Cardiac muscle cell (in vitro differentiated cells and primary cell): ENCODE measurements at regions not wholly inside any gene's neighbourhood (a gene's known extent, or its start where the extent isn't known, plus 50 kb on each side); places are given as distances from the start of the nearest gene placed in this dataset.

Experiments
- DNase-seq, 2 donors: peaks; one replicate each; pipeline versions ENCODE4 v3.0.0 to v3.0.0-alpha.2; 2010 to 2017; ENCODE audit warnings: low read depth in 1 of 2, low spot score in 1 of 2
- H3K27ac ChIP-seq: fragments of 200-600 bp; sonication (generic); 2 replicates; pipeline ENCODE4 v1.5.1; 2016
- H3K27me3 ChIP-seq: fragments of 200-600 bp; sonication (generic); 2 replicates; pipeline ENCODE4 v1.6.0; 2016; ENCODE audit warnings: control low read depth
- H3K36me3 ChIP-seq: fragments of 200-600 bp; sonication (generic); 2 replicates; pipeline ENCODE4 v1.5.1; 2016; ENCODE audit warnings: control low read depth
- H3K4me1 ChIP-seq: fragments of 200-600 bp; sonication (generic); 2 replicates; pipeline ENCODE4 v1.8.1; 2017; ENCODE audit warnings: low read depth, mild to moderate bottlenecking, mixed run types
- H3K4me3 ChIP-seq: fragments of 200-600 bp; sonication (generic); 2 replicates; pipeline ENCODE4 v1.5.1; 2016; ENCODE audit warnings: mild to moderate bottlenecking
- H3K9me3 ChIP-seq: fragments of 200-600 bp; sonication (generic); 2 replicates; pipeline ENCODE4 v1.5.1; 2017; ENCODE audit warnings: low read depth, mild to moderate bottlenecking, control low read depth
- TF ChIP-seq, protein P1 (sequence below): IDR thresholded peaks from 2 replicates; pipeline ENCODE4 v1.5.1; 2012; ENCODE audit warnings: low read depth, mild to moderate bottlenecking, low read length

GRCh38 chr3:5732081-5732480, 544.6 kb downstream of the EDEM1 start:
- no peaks in the 10 kb centered on the region for H3K9me3 ChIP-seq
- no peak overlapping the region for H3K4me3 ChIP-seq
- TF ChIP-seq, protein P1, sequence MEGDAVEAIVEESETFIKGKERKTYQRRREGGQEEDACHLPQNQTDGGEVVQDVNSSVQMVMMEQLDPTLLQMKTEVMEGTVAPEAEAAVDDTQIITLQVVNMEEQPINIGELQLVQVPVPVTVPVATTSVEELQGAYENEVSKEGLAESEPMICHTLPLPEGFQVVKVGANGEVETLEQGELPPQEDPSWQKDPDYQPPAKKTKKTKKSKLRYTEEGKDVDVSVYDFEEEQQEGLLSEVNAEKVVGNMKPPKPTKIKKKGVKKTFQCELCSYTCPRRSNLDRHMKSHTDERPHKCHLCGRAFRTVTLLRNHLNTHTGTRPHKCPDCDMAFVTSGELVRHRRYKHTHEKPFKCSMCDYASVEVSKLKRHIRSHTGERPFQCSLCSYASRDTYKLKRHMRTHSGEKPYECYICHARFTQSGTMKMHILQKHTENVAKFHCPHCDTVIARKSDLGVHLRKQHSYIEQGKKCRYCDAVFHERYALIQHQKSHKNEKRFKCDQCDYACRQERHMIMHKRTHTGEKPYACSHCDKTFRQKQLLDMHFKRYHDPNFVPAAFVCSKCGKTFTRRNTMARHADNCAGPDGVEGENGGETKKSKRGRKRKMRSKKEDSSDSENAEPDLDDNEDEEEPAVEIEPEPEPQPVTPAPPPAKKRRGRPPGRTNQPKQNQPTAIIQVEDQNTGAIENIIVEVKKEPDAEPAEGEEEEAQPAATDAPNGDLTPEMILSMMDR, result no peak
- H3K36me3 ChIP-seq, result no peaks in the 10 kb centered on the region
- no peak overlapping the region for H3K27ac ChIP-seq
- H3K27me3 ChIP-seq, result no peaks in the 10 kb centered on the region
- H3K4me1 ChIP-seq, result no peaks in the 10 kb centered on the region
- DNase-seq, result no peak

DNA sequence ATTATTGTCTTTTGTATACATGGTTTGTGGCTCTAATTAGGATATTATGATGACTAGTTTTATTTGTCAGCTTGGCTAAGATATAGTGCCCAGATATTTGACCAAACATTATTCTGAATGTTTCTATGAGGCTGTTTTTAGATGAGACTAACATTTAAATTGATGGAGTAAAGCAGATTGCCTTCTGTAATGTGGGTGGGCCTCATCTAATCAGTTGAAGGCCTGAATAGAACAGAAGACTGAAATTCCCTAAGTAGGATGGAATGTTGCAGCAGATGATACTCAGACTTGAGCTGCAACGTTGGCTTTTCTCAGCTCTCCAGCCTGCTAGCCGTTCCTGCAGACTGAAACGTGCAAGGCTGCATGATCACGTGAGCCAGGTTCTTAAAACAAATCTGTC, 546.5 kb downstream of the EDEM1 start:
- H3K36me3 ChIP-seq, result no peaks in the 10 kb centered on the region
- TF ChIP-seq, protein P1, result no peak
- no peaks in the 10 kb centered on the region for H3K27me3 ChIP-seq
- H3K4me1 ChIP-seq, result no peaks in the 10 kb centered on the region
- no peak overlapping the region for H3K27ac ChIP-seq
- no peaks in the 10 kb centered on the region for H3K9me3 ChIP-seq
- no peak overlapping the region for H3K4me3 ChIP-seq
- no peak for DNase-seq

DNA sequence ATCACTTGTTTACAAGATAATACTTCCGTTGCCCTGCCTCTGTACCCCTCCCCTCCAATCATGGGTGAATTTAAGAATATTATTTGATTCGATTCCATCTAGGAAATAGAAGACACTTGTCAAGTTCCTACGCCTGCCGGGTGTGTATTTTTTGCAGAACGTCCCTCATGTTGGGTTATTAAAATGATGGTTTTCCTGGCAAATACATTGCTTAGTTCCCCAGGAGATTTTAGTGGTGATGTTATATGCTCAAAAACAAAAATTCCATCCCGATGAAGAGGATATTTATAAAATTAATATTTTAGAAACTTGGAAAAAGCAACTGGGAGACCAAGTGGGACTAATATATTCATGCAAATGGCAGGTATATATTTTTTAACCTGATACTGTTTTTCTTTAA, 548.4 kb downstream of the EDEM1 start:
- no peak for DNase-seq
- Histone ChIP-seq H3K36me3 (no peaks in the 10 kb centered on the region), H3K9me3 (no peaks in the 10 kb centered on the region), H3K4me3 (no peak overlapping the region), H3K4me1 (no peaks in the 10 kb centered on the region), H3K27ac (no peak overlapping the region), H3K27me3 (no peaks in the 10 kb centered on the region)
- TF ChIP-seq, protein P1, result no peak

GRCh38 chr3:5739299-5739935, 551.9 kb downstream of the EDEM1 start:
- H3K4me3 ChIP-seq, result no peak overlapping the region
- no peak for DNase-seq
- H3K9me3 ChIP-seq, result no peaks in the 10 kb centered on the region
- H3K36me3 ChIP-seq, result no peaks in the 10 kb centered on the region
- TF ChIP-seq, protein P1, result no peak
- no peaks in the 10 kb centered on the region for H3K4me1 ChIP-seq
- no peaks in the 10 kb centered on the region for H3K27me3 ChIP-seq
- no peak overlapping the region for H3K27ac ChIP-seq

- no peaks in the 10 kb centered on the region for H3K36me3 ChIP-seq
- no peak for DNase-seq
- H3K27me3 ChIP-seq, result no peaks in the 10 kb centered on the region
- H3K4me1 ChIP-seq, result no peaks in the 10 kb centered on the region
- no peaks in the 10 kb centered on the region for H3K9me3 ChIP-seq
- no peak overlapping the region for H3K27ac ChIP-seq
- TF ChIP-seq, protein P1, result no peak
- H3K4me3 ChIP-seq, result no peak overlapping the region
Measured at GRCh38 chr3:5739949-5740348, 552.4 kb downstream of the EDEM1 start.
